K562 (cell line): ENCODE measurements at regions not wholly inside any gene's neighbourhood (a gene's known extent, or its start where the extent isn't known, plus 50 kb on each side); places are given as distances from the start of the nearest gene placed in this dataset.
A peak's percentile ranks its signal among the peaks of the same experiment; 100 is the strongest.

Experiments
- ATAC-seq: fragments of 200-7000 bp; cut with Tn5 transposase; 3 replicates; pipeline ENCODE4 v1.9.1; 2020; ENCODE audit warnings: moderate library complexity
- BruUV-seq: library from RNA; stranded (reverse); fragments of 400-500 nt; replicated peaks from 2 replicates; lab custom pipeline; 2021; lab: Mats Ljungman, UMichigan
- CTCF ChIA-PET: fragments of 300-600 bp; formaldehyde crosslinking; extraction: SDS; loops from one replicate; lab custom pipeline; 2021; ENCODE audit warnings: low intra/inter-chr PET ratio; lab: Yijun Ruan, JAX
- POLR2A ChIA-PET: fragments of 300-600, 350-650 bp; sonication (Branson Sonifier 250); formaldehyde crosslinking; extraction: SDS; loops from one replicate; lab custom pipeline; 2021; ENCODE audit warnings: antibody characterized with exemption, inconsistent platforms; lab: Yijun Ruan, JAX
- DNase-seq, 4 experiments: peaks; one replicate each; pipeline versions ENCODE4 v3.0.0 to v3.0.0-alpha.2; 2011 to 2018; ENCODE audit warnings: low spot score in 3 of 4, mixed read lengths in 3 of 4; ENCODE audit errors: extremely low read depth in 1 of 4
- FAIRE-seq: peaks from 2 replicates; lab custom pipeline; 2011; peaks lifted over from hg19 to GRCh38; lab: Jason Lieb, UNC
- H2AFZ ChIP-seq: 2 replicates; pipeline ENCODE4 v1.6.0; 2011; ENCODE audit warnings: low read depth, low read length, control low read depth, inconsistent platforms
- H3K27ac ChIP-seq: fragments of 200-600 bp; 3 replicates; pipeline ENCODE4 v1.8.0; 2011; ENCODE audit warnings: low read depth, mild to moderate bottlenecking, control low read depth, inconsistent platforms, low read length, moderate library complexity, mixed read lengths; ENCODE audit errors: extremely low read depth
- H3K27me3 ChIP-seq, 2 experiments: fragments of 300-600 bp in 1 of 2; 2 replicates in 1 of 2; 3 replicates in 1 of 2; pipeline versions ENCODE4 v1.6.0 to v1.8.0; 2011; ENCODE audit warnings: inconsistent platforms in 2 of 2, low read length in 2 of 2, mild to moderate bottlenecking in 1 of 2, mixed read lengths in 1 of 2, moderate library complexity in 1 of 2; ENCODE audit not compliant: control insufficient read depth in 2 of 2, insufficient read depth in 2 of 2
- H3K36me3 ChIP-seq: fragments of 300-600 bp; 3 replicates; pipeline ENCODE4 v1.8.0; 2011; ENCODE audit warnings: mild to moderate bottlenecking, low read length, inconsistent platforms; ENCODE audit not compliant: control insufficient read depth, insufficient read depth
- H3K4me1 ChIP-seq, 2 experiments: fragments of 200-600 bp in 1 of 2; replicated peaks in 1 of 2; 2 replicates in 1 of 2; 3 replicates in 1 of 2; pipeline versions ENCODE4 v1.5.1 to v1.8.0; 2011; ENCODE audit warnings: inconsistent platforms in 2 of 2, low read length in 2 of 2, mild to moderate bottlenecking in 1 of 2, mixed read lengths in 1 of 2, moderate library complexity in 1 of 2; ENCODE audit not compliant: control insufficient read depth in 2 of 2, insufficient read depth in 2 of 2
- H3K4me2 ChIP-seq: 2 replicates; pipeline ENCODE4 v1.6.1; 2011; ENCODE audit warnings: low read length, control low read depth, inconsistent platforms, mixed read lengths; ENCODE audit not compliant: insufficient read depth
- H3K4me3 ChIP-seq: fragments of 200-600 bp; sonication (generic), shearing (Covaris generic); 2 replicates; pipeline ENCODE4 v1.5.1; 2016; ENCODE audit warnings: control low read depth, inconsistent platforms
- H3K79me2 ChIP-seq: fragments of 200-600 bp; 3 replicates; pipeline ENCODE4 v1.8.0; 2011; ENCODE audit warnings: low read length, inconsistent platforms; ENCODE audit not compliant: control insufficient read depth, insufficient read depth
- H3K9ac ChIP-seq, 2 experiments: 2 replicates each; pipeline versions ENCODE4 v1.6.0 to v1.6.1; 2011; ENCODE audit warnings: low read depth in 2 of 2, low read length in 2 of 2, control low read depth in 1 of 2, inconsistent platforms in 1 of 2, mild to moderate bottlenecking in 1 of 2, mixed read lengths in 1 of 2; ENCODE audit not compliant: insufficient read depth in 1 of 2
- H3K9me1 ChIP-seq: one replicate; pipeline ENCODE4 v1.6.0; 2011; ENCODE audit warnings: inconsistent platforms, mild to moderate bottlenecking, low read length, moderate library complexity; ENCODE audit not compliant: control insufficient read depth, insufficient read depth
- H3K9me3 ChIP-seq: replicated peaks from 2 replicates; pipeline ENCODE4 v1.5.1; 2011; ENCODE audit warnings: low read depth, low read length, inconsistent platforms; ENCODE audit not compliant: control insufficient read depth, insufficient read depth
- H4K20me1 ChIP-seq: replicated peaks from 2 replicates; pipeline ENCODE4 v1.6.1; 2011; ENCODE audit warnings: low read length, inconsistent platforms, mixed read lengths; ENCODE audit not compliant: control insufficient read depth, insufficient read depth
- BACH1 ChIP-seq: fragments of 200-800 bp; sonication (Bioruptor generic); IDR thresholded peaks from 2 replicates; pipeline ENCODE4 v1.6.1; 2016; ENCODE audit warnings: missing genetic modification characterization, missing compliant biosample characterization
- CEBPB ChIP-seq: fragments of 450-650 bp; IDR thresholded peaks from 2 replicates; pipeline ENCODE4 v1.6.1; 2016; ENCODE audit warnings: missing genetic modification characterization, missing compliant biosample characterization
- CEBPG ChIP-seq, 3 experiments: fragments of 200-800 bp in 1 of 3; sonication (Bioruptor generic) in 1 of 3; sonication (generic) in 1 of 3; formaldehyde crosslinking in 1 of 3; IDR thresholded peaks in 2 of 3; conservative IDR thresholded peaks in 1 of 3; 2 replicates each; pipeline versions ENCODE4 v1.6.1 to v1.8.0; 2016 to 2022; ENCODE audit warnings: missing compliant biosample characterization in 2 of 3, missing genetic modification characterization in 2 of 3, mild to moderate bottlenecking in 1 of 3, missing genetic modification reagents in 1 of 3
- FOXA1 ChIP-seq: fragments of 450-650 bp; IDR thresholded peaks from 2 replicates; pipeline ENCODE4 v1.6.1; 2016; ENCODE audit warnings: mild to moderate bottlenecking, borderline replicate concordance
- IFI16 ChIP-seq: fragments of 250-450 bp; sonication (Bioruptor Pico); IDR thresholded peaks from 2 replicates; pipeline ENCODE4 v2.1.2; 2022; ENCODE audit warnings: mild to moderate bottlenecking, inconsistent platforms
- RFX7 ChIP-seq: fragments of 250-450 bp; sonication (Bioruptor Pico); IDR thresholded peaks from 2 replicates; pipeline ENCODE4 v1.5.1; 2021; ENCODE audit warnings: mild to moderate bottlenecking
- SMAD1 ChIP-seq: fragments of 150-350 bp; IDR thresholded peaks from 2 replicates; pipeline ENCODE4 v1.6.1; 2014; ENCODE audit warnings: low read length, low read depth; ENCODE audit not compliant: partially characterized antibody
- ZNF12 ChIP-seq: sonication (generic); formaldehyde crosslinking; IDR thresholded peaks from 2 replicates; pipeline ENCODE4 v1.4.0; 2020; ENCODE audit warnings: mild to moderate bottlenecking, missing genetic modification reagents
- ZNF696 ChIP-seq: fragments of 250-450 bp; sonication (Bioruptor Pico); conservative IDR thresholded peaks from 2 replicates; pipeline ENCODE4 v1.4.0; 2020; ENCODE audit warnings: mild to moderate bottlenecking, moderate library complexity
- ZNF717 ChIP-seq: fragments of 250-450 bp; sonication (Bioruptor Pico); IDR thresholded peaks from 2 replicates; pipeline ENCODE4 v1.5.0; 2021
- ZNF764 ChIP-seq: fragments of 250-450 bp; sonication (Bioruptor Pico); IDR thresholded peaks from 2 replicates; pipeline ENCODE4 v1.4.0; 2020; ENCODE audit warnings: low read depth, mild to moderate bottlenecking, moderate library complexity
- WGBS: fragments of 100-300 bp; shearing (Covaris generic); methylation state at CpG from one replicate; pipeline ENCODE4 v1.1.6; 2016; ENCODE audit warnings: low coverage, mixed read lengths; ENCODE audit not compliant: insufficient coverage; ENCODE audit errors: missing lambda C conversion rate; 5-methylcytosine and 5-hydroxymethylcytosine counted together
- in situ Hi-C: fragments of 300-500 bp; cut with MboI; formaldehyde crosslinking; loops from 4 replicates; pipeline ENCODE4 v1.15.0; 2018; ENCODE audit warnings: inconsistent platforms, mixed read lengths
- intact Hi-C: fragments of 100-400 bp; cut with micrococcal nuclease; formaldehyde crosslinking; loops from 2 replicates; pipeline ENCODE4 v1.14.2; 2022
- TF ChIP-seq, protein P1 (sequence below): sonication (generic); formaldehyde crosslinking; IDR thresholded peaks from 2 replicates; pipeline ENCODE4 v1.8.1; 2023; ENCODE audit warnings: mild to moderate bottlenecking, missing genetic modification reagents
- TF ChIP-seq, protein P2 (sequence below): fragments of 250-450 bp; sonication (Bioruptor Pico); IDR thresholded peaks from 2 replicates; pipeline ENCODE4 v1.9.0; 2021; ENCODE audit warnings: mild to moderate bottlenecking
- TF ChIP-seq, protein P3 (sequence below): sonication (generic); formaldehyde crosslinking; IDR thresholded peaks from 2 replicates; pipeline ENCODE4 v1.8.1; 2022; ENCODE audit warnings: missing genetic modification reagents

DNA sequence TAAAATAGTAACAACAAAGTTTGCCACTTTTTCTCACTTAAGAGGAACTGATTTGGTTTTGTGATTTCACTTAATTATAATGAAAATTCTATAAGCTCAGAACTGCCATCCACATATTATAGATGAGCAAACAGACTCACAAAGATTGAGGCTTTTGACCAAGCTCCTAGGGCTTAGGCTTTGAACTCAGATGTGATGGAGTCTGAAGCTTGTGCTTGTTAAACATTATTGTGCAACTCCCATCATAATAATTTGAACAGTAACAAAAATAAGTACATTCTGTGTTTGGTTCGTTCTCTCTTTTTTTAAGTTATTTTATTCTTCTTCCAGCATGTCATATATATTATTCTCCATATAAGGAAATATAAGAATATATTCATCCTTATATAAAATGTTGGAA lies 403.4 kb downstream of the PTPRC start:
- Histone ChIP-seq H3K4me3 (no peak overlapping the region), H3K36me3 (no peaks in the 10 kb centered on the region), H2AFZ (no peak overlapping the region), H3K9me1 (no peaks in the 10 kb centered on the region), H3K27ac (no peak overlapping the region), H4K20me1 (no peaks in the 10 kb centered on the region), H3K4me2 (no peak overlapping the region), H3K27me3 (no peaks in the 10 kb centered on the region), H3K9me3 (no peaks in the 10 kb centered on the region), H3K79me2 (no peaks in the 10 kb centered on the region), H3K4me1 (no peaks in the 10 kb centered on the region), H3K9ac (no peak overlapping the region)
- intact Hi-C loops (no loop called here), in situ Hi-C loops (no loop called here)
- DNase-seq (no peak), FAIRE-seq (no peak), ATAC-seq (no peak)
- TF ChIP-seq RFX7 (CRISPR knock-in tag) (no peak), CEBPB (tag) (0 out of 2 replicates have a peak, but pooled peaks have one; percentile 10), ZNF717 (no peak), SMAD1 (no peak)
- POLR2A ChIA-PET = no interaction called here
- no TSS peak for BruUV-seq
- CTCF ChIA-PET = no interaction called here
- 0% methylated on average over 1 of the region's 1 CpG for WGBS

DNA sequence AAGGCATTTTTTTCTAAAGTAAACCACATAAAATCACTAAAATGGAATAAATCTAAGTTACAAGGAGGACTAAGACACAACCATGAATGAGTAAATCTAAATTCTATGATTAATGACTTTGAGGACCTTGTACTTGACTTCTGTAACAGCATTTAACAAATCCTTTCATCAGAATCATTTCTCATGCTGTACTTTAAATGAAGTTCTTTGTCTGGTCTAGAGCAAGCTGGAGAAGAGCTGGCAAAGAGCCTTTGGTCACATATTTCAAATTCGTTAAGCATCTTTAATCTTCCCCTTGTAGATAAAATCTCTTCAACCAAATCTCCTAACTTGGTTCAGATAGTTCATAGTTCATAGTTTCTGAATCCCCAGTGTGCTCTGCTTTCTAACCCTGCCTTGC lies 405.4 kb downstream of the PTPRC start:
- Histone ChIP-seq H3K79me2 (no peaks in the 10 kb centered on the region), H3K9me3 (no peaks in the 10 kb centered on the region), H3K4me2 (no peak overlapping the region), H3K9ac (no peak overlapping the region), H3K4me1 (no peaks in the 10 kb centered on the region), H3K27ac (no peak overlapping the region), H3K9me1 (no peaks in the 10 kb centered on the region), H3K4me3 (no peak overlapping the region), H3K27me3 (no peaks in the 10 kb centered on the region), H2AFZ (no peak overlapping the region), H3K36me3 (no peaks in the 10 kb centered on the region), H4K20me1 (no peaks in the 10 kb centered on the region)
- intact Hi-C loops = no loop called here
- no TSS peak for BruUV-seq
- DNase-seq (no peak), FAIRE-seq (no peak), ATAC-seq (no peak)
- WGBS = 0% methylated on average over 1 of the region's 1 CpG
- POLR2A ChIA-PET = no interaction called here
- in situ Hi-C loops = no loop called here
- CTCF ChIA-PET = no interaction called here
- TF ChIP-seq ZNF764 (CRISPR knock-in tag) = no peak
- TF ChIP-seq CEBPG (CRISPR knock-in tag; IDR thresholded peaks at IDR 0.05) = no peak
- TF ChIP-seq CEBPG (tag; conservative IDR thresholded peaks at IDR 0.05 in 1 of 2, IDR thresholded peaks at IDR 0.05 in 1 of 2) = no peak
- TF ChIP-seq ZNF696 (CRISPR knock-in tag) = no peak
- TF ChIP-seq BACH1 (tag) = no peak
- TF ChIP-seq, protein P1, sequence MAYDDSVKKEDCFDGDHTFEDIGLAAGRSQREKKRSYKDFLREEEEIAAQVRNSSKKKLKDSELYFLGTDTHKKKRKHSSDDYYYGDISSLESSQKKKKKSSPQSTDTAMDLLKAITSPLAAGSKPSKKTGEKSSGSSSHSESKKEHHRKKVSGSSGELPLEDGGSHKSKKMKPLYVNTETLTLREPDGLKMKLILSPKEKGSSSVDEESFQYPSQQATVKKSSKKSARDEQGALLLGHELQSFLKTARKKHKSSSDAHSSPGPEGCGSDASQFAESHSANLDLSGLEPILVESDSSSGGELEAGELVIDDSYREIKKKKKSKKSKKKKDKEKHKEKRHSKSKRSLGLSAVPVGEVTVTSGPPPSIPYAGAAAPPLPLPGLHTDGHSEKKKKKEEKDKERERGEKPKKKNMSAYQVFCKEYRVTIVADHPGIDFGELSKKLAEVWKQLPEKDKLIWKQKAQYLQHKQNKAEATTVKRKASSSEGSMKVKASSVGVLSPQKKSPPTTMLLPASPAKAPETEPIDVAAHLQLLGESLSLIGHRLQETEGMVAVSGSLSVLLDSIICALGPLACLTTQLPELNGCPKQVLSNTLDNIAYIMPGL (CRISPR knock-in tag) = no peak
- no peak for TF ChIP-seq FOXA1
- TF ChIP-seq, protein P2, sequence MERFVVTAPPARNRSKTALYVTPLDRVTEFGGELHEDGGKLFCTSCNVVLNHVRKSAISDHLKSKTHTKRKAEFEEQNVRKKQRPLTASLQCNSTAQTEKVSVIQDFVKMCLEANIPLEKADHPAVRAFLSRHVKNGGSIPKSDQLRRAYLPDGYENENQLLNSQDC = no peak
- TF ChIP-seq, protein P3, sequence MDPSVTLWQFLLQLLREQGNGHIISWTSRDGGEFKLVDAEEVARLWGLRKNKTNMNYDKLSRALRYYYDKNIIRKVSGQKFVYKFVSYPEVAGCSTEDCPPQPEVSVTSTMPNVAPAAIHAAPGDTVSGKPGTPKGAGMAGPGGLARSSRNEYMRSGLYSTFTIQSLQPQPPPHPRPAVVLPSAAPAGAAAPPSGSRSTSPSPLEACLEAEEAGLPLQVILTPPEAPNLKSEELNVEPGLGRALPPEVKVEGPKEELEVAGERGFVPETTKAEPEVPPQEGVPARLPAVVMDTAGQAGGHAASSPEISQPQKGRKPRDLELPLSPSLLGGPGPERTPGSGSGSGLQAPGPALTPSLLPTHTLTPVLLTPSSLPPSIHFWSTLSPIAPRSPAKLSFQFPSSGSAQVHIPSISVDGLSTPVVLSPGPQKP = no peak
- no peak for TF ChIP-seq IFI16 (CRISPR knock-in tag)
- TF ChIP-seq ZNF12 (CRISPR knock-in tag) = no peak
